ENCODE measurements at regions not wholly inside any gene's neighbourhood (a gene's known extent, or its start where the extent isn't known, plus 50 kb on each side); places are given as distances from the start of the nearest gene placed in this dataset.

DNA sequence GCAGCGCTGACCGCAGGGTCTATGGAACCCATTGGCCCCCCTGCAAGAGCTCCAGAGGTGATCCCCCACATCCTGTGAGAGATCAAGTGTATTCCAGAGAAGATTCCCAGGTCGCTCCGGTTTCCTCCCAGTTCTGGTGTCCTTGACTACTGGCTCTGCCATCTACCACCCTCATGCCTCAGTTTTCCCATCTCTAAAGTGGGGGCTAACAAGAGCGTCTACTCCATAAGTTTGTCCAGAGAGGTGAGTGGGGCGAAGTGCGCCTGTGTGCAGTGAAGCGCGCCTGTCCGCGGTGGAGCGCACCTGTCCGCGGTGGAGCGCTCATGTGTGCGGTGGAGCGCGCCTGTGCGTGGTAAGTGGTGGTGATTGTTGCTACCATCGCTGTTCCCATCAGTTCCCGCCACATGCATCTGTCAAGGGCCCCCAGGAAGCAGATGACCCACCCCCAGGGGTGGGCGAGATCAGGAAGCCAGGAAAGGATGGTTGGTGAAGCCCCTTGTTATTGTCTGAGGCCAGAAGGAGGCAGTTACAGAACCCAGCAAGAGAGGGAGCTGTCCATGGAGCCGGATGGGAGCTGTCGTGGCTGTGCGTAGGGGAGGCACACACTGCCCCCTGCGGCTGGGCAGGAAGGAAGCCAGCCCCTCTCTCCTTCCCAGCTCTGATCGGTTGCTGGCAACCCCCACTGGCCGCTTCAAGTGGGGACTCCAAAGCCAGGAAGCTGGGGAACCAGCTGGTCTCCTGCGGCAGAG, 73.2 kb upstream of the FGF3 start:
- no peak for FAIRE-seq
- H3K4me2 ChIP-seq (ENCODE audit: control insufficient read depth, insufficient read depth): no peak overlapping the region
- ChIA-PET SMC1A (ENCODE audit: uncharacterized antibody, unreplicated experiment) (no interaction called here), RAD21 (ENCODE audit: unreplicated experiment) (no interaction called here), CTCF (no interaction called here), POLR2A (no interaction called here)
- no peaks in the 10 kb centered on the region for H3K36me3 ChIP-seq (ENCODE audit: control insufficient read depth in 2 of 2, insufficient read depth in 2 of 2, low read length in 1 of 2)
- no peaks in the 10 kb centered on the region for H3K79me2 ChIP-seq (ENCODE audit: control insufficient read depth, insufficient read depth, low read length)
- TF ChIP-seq NR2C2 (IDR thresholded peaks at IDR 0.05; ENCODE audit: borderline replicate concordance, control insufficient read depth, insufficient read length, low read depth) (no peak), ZNF384 (IDR thresholded peaks at IDR 0.05; ENCODE audit: borderline replicate concordance, low read depth, low read length) (no peak), PAX5 (IDR thresholded peaks at IDR 0.05; ENCODE audit: borderline replicate concordance, low read depth, low read length) (peak; percentile 46; the same call in 1 of the 2 replicates), POLR2AphosphoS2 (IDR thresholded peaks at IDR 0.05; ENCODE audit: low read depth, low read length) (no peak)
- no peak overlapping the region for H3K4me3 ChIP-seq
- H3K4me1 ChIP-seq (ENCODE audit: control insufficient read depth, insufficient read depth, low read length): no peaks in the 10 kb centered on the region
- BruUV-seq (replicated peaks): no TSS peak
- no peak overlapping the region for H2AFZ ChIP-seq (ENCODE audit: control insufficient read depth, low read depth, low read length)
- no peak overlapping the region for H3K27ac ChIP-seq (ENCODE audit: control insufficient read depth, insufficient read depth)
- no peaks in the 10 kb centered on the region for H3K9me3 ChIP-seq (replicated peaks; ENCODE audit: control insufficient read depth, insufficient read depth, low read length)
- no peak overlapping the region for H3K9ac ChIP-seq (ENCODE audit: control insufficient read depth, insufficient read depth, low read length)
- 36% methylated on average over 29 of the region's 29 CpGs for WGBS (ENCODE audit: insufficient coverage, insufficient replicate concordance, low lambda C conversion rate, missing lambda C conversion rate)
- H3K27me3 ChIP-seq (replicated peaks in 1 of 2; ENCODE audit: control insufficient read depth in 2 of 2, insufficient read depth in 2 of 2, low read length in 1 of 2): no peaks in the 10 kb centered on the region; a peak in 1 of 4 replicates
- in situ Hi-C loops (cut with MboI): no loop called here
- intact Hi-C loops (cut with micrococcal nuclease; ENCODE audit: unreplicated experiment): no loop called here
- ATAC-seq: no peak
- H4K20me1 ChIP-seq (ENCODE audit: control insufficient read depth, insufficient read depth): no peaks in the 10 kb centered on the region
- DNase-seq (ENCODE audit: low read depth, low spot score): no peak

DNA sequence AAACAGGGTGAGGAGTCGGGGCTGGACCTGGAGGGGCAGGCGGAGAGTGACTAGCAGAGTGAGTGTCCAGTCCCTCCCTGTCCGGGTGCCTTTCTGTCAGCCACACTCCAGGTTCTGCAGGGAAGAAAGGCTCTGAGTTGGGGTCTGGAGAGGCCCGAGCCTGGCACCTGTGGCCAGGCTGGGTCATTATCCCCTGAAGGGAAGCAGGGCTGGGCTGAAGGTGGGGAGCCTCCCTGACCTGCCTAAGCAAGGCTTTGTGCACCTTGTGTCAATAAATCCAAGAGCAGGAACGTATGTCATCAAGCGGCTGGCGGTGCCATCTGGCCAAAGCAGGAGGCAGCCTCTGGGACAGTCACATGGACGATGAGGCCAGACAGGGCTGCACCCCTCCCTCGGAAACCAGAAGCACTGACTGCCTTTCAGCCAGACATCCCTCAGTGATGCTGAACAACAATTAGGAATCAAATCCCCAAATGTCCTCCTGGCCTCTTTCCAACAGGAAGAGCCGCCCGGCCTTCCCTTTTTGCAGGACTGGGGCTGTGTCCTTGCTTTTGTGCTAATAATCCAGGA, 73.9 kb upstream of the FGF3 start:
- no peaks in the 10 kb centered on the region for H3K4me1 ChIP-seq (ENCODE audit: control insufficient read depth, insufficient read depth, low read length)
- intact Hi-C loops (cut with micrococcal nuclease; ENCODE audit: unreplicated experiment): no loop called here
- H4K20me1 ChIP-seq (ENCODE audit: control insufficient read depth, insufficient read depth): no peaks in the 10 kb centered on the region
- BruUV-seq (replicated peaks): no TSS peak
- WGBS (ENCODE audit: insufficient coverage, insufficient replicate concordance, low lambda C conversion rate, missing lambda C conversion rate): 47% methylated on average over 11 of the region's 11 CpGs
- ATAC-seq: no peak
- in situ Hi-C loops (cut with MboI): no loop called here
- DNase-seq (ENCODE audit: low read depth, low spot score): no peak
- no peaks in the 10 kb centered on the region for H3K9me3 ChIP-seq (replicated peaks; ENCODE audit: control insufficient read depth, insufficient read depth, low read length)
- ChIA-PET RAD21 (ENCODE audit: unreplicated experiment) (no interaction called here), POLR2A (no interaction called here), CTCF (no interaction called here), SMC1A (ENCODE audit: uncharacterized antibody, unreplicated experiment) (no interaction called here)
- no peak overlapping the region for H3K9ac ChIP-seq (ENCODE audit: control insufficient read depth, insufficient read depth, low read length)
- H3K27ac ChIP-seq (ENCODE audit: control insufficient read depth, insufficient read depth): no peak overlapping the region
- H3K4me3 ChIP-seq: no peak overlapping the region
- FAIRE-seq: no peak
- no peaks in the 10 kb centered on the region for H3K36me3 ChIP-seq (ENCODE audit: control insufficient read depth in 2 of 2, insufficient read depth in 2 of 2, low read length in 1 of 2)
- no peak overlapping the region for H2AFZ ChIP-seq (ENCODE audit: control insufficient read depth, low read depth, low read length)
- no peaks in the 10 kb centered on the region for H3K79me2 ChIP-seq (ENCODE audit: control insufficient read depth, insufficient read depth, low read length)
- H3K4me2 ChIP-seq (ENCODE audit: control insufficient read depth, insufficient read depth): no peak overlapping the region
- H3K27me3 ChIP-seq (replicated peaks in 1 of 2; ENCODE audit: control insufficient read depth in 2 of 2, insufficient read depth in 2 of 2, low read length in 1 of 2): no peaks in the 10 kb centered on the region; a peak in 2 of 4 replicates
- no peak for TF ChIP-seq MEF2B (IDR thresholded peaks at IDR 0.05; ENCODE audit: partially characterized antibody, poor library complexity, severe bottlenecking)
- no peak for TF ChIP-seq HDAC2 (IDR thresholded peaks at IDR 0.05)
- TF ChIP-seq ZBTB33 (IDR thresholded peaks at IDR 0.05): no peak
- no peak for TF ChIP-seq HCFC1 (IDR thresholded peaks at IDR 0.05; ENCODE audit: low read length)
- no peak for TF ChIP-seq BHLHE40 (IDR thresholded peaks at IDR 0.05; ENCODE audit: borderline replicate concordance in 1 of 2, low read depth in 2 of 2, low read length in 1 of 2)
- no peak for TF ChIP-seq IRF3 (IDR thresholded peaks at IDR 0.05)
- TF ChIP-seq HSF1 (IDR thresholded peaks at IDR 0.05; ENCODE audit: low read depth, low read length): no peak
- no peak for TF ChIP-seq TCF3 (IDR thresholded peaks at IDR 0.05; ENCODE audit: borderline replicate concordance, insufficient read depth, low read depth, low read length)
- no peak for TF ChIP-seq NBN (IDR thresholded peaks at IDR 0.05)

Measured in GM12878 (cell line).